NT2/D1 (cell line): ENCODE measurements at regions not wholly inside any gene's neighbourhood (a gene's known extent, or its start where the extent isn't known, plus 50 kb on each side); places are given as distances from the start of the nearest gene placed in this dataset.

Experiments used
- DNase-seq: peaks from one replicate; pipeline ENCODE4 v3.0.0-alpha.2; 2011; ENCODE audit warnings: low read depth, low spot score
- H3K27me3 ChIP-seq: 2 replicates; pipeline ENCODE4 v1.6.0; 2011; ENCODE audit warnings: mild to moderate bottlenecking; ENCODE audit not compliant: insufficient read length, insufficient read depth
- H3K36me3 ChIP-seq: 2 replicates; pipeline ENCODE4 v1.6.1; 2011; ENCODE audit warnings: mild to moderate bottlenecking, low read length, mixed read lengths; ENCODE audit not compliant: insufficient read depth, insufficient read length
- H3K4me1 ChIP-seq: 2 replicates; pipeline ENCODE4 v1.5.1; 2011; ENCODE audit not compliant: insufficient read depth, insufficient read length
- H3K4me3 ChIP-seq: 2 replicates; pipeline ENCODE4 v1.5.1; 2011; ENCODE audit warnings: low read depth; ENCODE audit not compliant: insufficient read length
- H3K9ac ChIP-seq: 2 replicates; pipeline ENCODE4 v1.6.0; 2011; ENCODE audit warnings: low read depth; ENCODE audit not compliant: insufficient read length
- H3K9me3 ChIP-seq: 2 replicates; pipeline ENCODE4 v1.5.1; 2011; ENCODE audit warnings: mild to moderate bottlenecking, low read length; ENCODE audit not compliant: insufficient read depth
- SUZ12 ChIP-seq: IDR thresholded peaks from 2 replicates; pipeline ENCODE4 v1.6.1; 2011; ENCODE audit not compliant: insufficient read length, insufficient read depth; ENCODE audit errors: extremely low read depth
- YY1 ChIP-seq: IDR thresholded peaks from 2 replicates; pipeline ENCODE4 v1.6.1; 2011; ENCODE audit not compliant: insufficient read length, insufficient read depth
- ZNF274 ChIP-seq: IDR thresholded peaks from 2 replicates; pipeline ENCODE4 v1.6.1; 2011; ENCODE audit warnings: mild to moderate bottlenecking, low read depth, low read length

DNA sequence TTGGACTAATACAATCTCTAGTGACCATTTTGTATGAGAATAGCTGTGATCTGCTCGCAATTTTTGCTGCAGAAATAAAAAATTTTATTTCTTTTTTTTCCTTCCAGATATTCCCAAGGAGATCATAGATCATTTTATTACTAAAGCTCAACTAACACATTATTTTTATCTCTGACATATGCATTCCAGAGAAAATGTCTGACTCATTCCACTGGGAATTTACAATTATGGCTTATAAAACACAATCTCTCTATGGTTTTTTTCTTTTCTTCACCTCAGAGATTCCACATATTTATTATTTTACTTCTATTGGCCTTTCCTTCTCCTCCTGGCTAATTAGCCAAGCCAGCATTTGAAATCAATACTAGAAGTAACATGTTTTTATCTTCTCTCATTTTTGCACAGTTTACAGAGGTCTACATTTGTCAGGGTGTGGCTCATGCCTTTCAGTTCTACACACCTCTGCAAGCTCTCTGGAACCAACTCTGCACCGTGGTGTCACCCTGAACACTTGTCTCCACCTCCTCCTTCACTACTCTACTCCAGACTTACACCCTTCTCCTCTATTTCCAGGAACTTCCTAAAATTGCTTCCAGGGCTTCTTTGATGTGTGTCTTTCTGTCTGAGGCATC lies 59.8 kb upstream of the GPM6A start:
- no peak for DNase-seq
- H3K4me1 ChIP-seq, result no peaks in the 10 kb centered on the region
- H3K9me3 ChIP-seq, result no peaks in the 10 kb centered on the region
- no peak overlapping the region for H3K9ac ChIP-seq
- no peaks in the 10 kb centered on the region for H3K27me3 ChIP-seq
- no peak overlapping the region for H3K4me3 ChIP-seq
- no peaks in the 10 kb centered on the region for H3K36me3 ChIP-seq
- TF ChIP-seq SUZ12, result no peak
- no peak for TF ChIP-seq YY1
- no peak for TF ChIP-seq ZNF274

DNA sequence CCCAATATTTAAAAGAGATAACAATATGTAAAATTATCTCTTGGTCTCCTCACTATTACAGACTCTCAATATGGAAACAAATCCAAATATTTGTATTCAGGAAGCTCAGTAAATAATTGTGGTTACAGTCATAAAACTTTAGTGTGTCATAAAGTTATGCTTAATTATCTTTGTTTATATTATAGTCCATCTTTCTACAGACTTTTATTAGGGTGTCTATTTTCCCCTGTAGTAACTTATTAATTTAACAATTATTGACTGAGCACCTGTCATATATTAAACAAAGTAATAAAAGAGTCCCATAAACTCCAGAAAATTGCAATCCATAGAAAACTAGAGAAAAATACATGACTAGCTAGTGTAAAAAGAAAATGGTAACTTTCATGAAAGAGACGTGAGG lies 61.6 kb upstream of the GPM6A start:
- no peak for DNase-seq
- Histone ChIP-seq H3K27me3 (no peaks in the 10 kb centered on the region), H3K9me3 (no peaks in the 10 kb centered on the region), H3K36me3 (no peaks in the 10 kb centered on the region), H3K4me1 (no peaks in the 10 kb centered on the region), H3K9ac (no peak overlapping the region), H3K4me3 (no peak overlapping the region)
- TF ChIP-seq YY1 (no peak), ZNF274 (no peak), SUZ12 (no peak)

DNA sequence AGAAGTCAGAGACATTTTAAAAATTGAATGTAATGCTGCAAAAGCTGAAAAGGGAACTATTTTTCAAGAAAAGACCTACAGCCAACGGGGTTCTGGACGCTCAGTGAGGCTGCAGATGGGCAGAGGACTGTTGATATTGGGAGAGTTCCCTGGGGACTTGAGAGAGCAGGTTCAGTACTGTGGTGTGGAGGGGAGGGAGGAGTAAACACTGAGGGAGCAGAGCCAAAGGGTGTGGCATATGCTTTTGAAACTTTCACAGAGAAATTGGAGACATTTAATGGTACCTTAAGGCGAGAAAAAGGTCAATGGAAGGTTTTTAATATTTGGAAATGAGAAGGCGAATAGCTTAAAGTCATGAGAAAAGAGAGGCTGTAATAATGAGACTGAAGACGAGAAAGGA lies 62.2 kb upstream of the GPM6A start:
- Histone ChIP-seq H3K9me3 (no peaks in the 10 kb centered on the region), H3K9ac (no peak overlapping the region), H3K27me3 (no peaks in the 10 kb centered on the region), H3K4me1 (no peaks in the 10 kb centered on the region), H3K4me3 (no peak overlapping the region), H3K36me3 (no peaks in the 10 kb centered on the region)
- TF ChIP-seq ZNF274 (no peak), SUZ12 (no peak), YY1 (no peak)
- no peak for DNase-seq

DNA sequence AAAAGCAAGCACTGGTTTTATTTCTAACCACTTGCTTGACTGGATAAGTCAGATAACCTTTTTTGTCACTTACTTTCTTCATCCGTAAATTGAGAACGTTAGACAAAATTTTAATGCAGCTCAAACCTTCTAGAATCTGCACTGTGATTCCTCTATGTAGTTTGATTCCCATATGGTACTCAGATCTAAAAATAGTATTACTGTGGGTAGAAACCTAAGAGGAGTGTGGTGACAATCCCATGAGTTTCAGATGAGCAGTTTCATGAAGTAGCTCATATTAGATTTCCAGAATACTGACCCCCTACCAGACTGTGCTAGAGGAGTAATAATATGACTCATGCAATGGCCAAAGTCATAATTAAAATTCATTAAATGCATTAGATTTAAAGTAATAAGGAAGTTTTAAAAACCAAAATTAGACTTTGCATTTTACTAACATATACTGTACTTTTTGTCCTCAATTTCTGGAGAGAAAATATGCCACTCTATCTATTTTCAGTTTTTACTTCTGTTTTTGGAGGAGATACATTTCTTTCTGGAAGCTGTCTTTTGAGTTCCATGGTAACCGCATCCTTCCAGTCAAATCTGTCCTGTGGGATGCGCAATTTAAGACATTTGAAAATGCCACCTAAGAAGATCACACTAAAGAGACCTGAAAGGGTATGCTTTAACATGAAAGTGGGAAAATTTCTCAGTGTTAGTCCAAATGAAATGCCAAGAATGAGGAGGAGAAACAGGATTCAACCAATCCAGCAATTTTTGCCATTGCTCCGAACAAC lies 64.1 kb upstream of the GPM6A start:
- no peak for DNase-seq
- Histone ChIP-seq H3K36me3 (no peaks in the 10 kb centered on the region), H3K4me3 (no peak overlapping the region), H3K9ac (no peak overlapping the region), H3K9me3 (no peaks in the 10 kb centered on the region), H3K27me3 (no peaks in the 10 kb centered on the region), H3K4me1 (no peaks in the 10 kb centered on the region)
- TF ChIP-seq SUZ12, result no peak
- no peak for TF ChIP-seq YY1
- no peak for TF ChIP-seq ZNF274

DNA sequence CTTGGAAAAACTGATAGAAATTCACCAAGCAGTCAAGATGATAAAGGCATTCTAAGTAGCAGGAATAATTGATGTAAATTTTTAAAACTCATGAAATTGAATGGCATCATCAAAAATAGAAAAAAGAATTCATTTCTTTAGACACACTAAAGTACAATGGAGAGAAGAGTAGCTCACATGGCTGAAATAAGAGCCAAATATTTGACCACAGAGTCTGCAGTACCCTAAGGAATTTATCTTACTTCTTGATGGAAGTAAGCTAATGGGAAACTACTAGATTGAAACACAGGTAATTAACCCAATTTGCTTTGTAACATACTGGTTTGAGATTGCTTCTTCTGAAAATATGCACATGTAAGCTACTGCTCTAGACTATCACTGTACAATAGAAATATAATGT lies 70.8 kb upstream of the GPM6A start:
- H3K4me3 ChIP-seq, result no peak overlapping the region
- no peak for DNase-seq
- H3K4me1 ChIP-seq, result no peaks in the 10 kb centered on the region
- H3K9me3 ChIP-seq, result no peaks in the 10 kb centered on the region
- H3K9ac ChIP-seq, result no peak overlapping the region
- no peaks in the 10 kb centered on the region for H3K27me3 ChIP-seq
- TF ChIP-seq ZNF274 (no peak), SUZ12 (no peak), YY1 (no peak)
- no peaks in the 10 kb centered on the region for H3K36me3 ChIP-seq

DNA sequence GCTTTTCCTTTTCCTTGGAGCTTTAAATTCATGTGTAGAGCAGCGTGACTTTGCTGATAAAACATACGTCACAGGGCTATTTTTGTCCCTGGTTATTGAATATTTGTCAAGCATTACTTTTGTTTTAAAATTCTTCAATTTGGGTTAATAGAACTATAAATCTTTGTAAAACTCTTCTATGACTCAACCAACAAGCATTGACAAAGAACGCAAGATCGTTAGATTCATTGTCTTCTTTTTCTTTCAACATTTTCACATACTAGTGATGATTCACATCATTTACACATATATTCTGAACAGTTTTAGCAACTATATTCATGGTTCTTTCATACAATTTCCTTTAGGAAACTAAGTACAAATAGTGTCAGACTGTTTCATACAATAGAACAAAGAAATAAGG lies 72.0 kb upstream of the GPM6A start:
- no peak for DNase-seq
- Histone ChIP-seq H3K4me3 (no peak overlapping the region), H3K36me3 (no peaks in the 10 kb centered on the region), H3K4me1 (no peaks in the 10 kb centered on the region), H3K9ac (no peak overlapping the region), H3K27me3 (no peaks in the 10 kb centered on the region), H3K9me3 (no peaks in the 10 kb centered on the region)
- TF ChIP-seq YY1, result no peak
- TF ChIP-seq ZNF274, result no peak
- no peak for TF ChIP-seq SUZ12

DNA sequence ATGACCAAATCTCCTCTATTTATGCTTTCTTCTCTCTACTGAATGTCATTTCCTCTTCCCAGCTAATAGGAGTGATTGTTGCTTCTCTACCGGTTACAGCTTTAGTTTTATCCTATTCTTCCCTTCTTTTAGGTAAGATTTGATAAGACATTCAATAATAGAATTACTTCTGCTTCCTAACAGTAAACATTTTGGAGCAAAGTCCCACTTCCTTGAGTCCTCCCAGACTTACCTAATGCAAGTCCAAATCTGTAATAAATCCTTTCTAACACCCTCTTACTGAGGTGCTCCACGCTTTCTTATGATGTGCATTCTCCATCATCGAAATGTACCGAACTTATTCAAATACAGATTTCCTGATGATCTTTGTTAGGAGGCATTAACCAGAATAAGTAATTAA lies 79.2 kb upstream of the GPM6A start:
- H3K4me1 ChIP-seq, result no peaks in the 10 kb centered on the region
- DNase-seq, result no peak

More for the DNA sequence above, 79.2 kb upstream of the GPM6A start:
- no peaks in the 10 kb centered on the region for H3K9me3 ChIP-seq
- no peaks in the 10 kb centered on the region for H3K27me3 ChIP-seq
- TF ChIP-seq SUZ12 (no peak), YY1 (no peak), ZNF274 (no peak)
- H3K4me3 ChIP-seq, result no peak overlapping the region
- H3K9ac ChIP-seq, result no peak overlapping the region
- no peaks in the 10 kb centered on the region for H3K36me3 ChIP-seq
